HEK293 (cell line): ENCODE measurements at regions not wholly inside any gene's neighbourhood (a gene's known extent, or its start where the extent isn't known, plus 50 kb on each side); places are given as distances from the start of the nearest gene placed in this dataset.
A peak's percentile ranks its signal among the peaks of the same experiment; 100 is the strongest.

ENCODE experiments used
- KLF1 ChIP-seq: fragments of 450-650 bp; formaldehyde crosslinking; IDR thresholded peaks from 2 replicates; pipeline ENCODE4 v1.5.1; 2016; ENCODE audit warnings: missing biosample characterization, missing genetic modification characterization
- PRDM4 ChIP-seq: fragments of 450-650 bp; formaldehyde crosslinking; IDR thresholded peaks from 2 replicates; pipeline ENCODE4 v1.5.1; 2017; ENCODE audit warnings: missing biosample characterization, missing genetic modification characterization
- TRIM28 ChIP-seq: IDR thresholded peaks from 2 replicates; pipeline ENCODE4 v1.6.1; 2011; ENCODE audit warnings: low read length, control low read depth, borderline replicate concordance
- WT1 ChIP-seq: fragments of 450-650 bp; formaldehyde crosslinking; IDR thresholded peaks from 2 replicates; pipeline ENCODE4 v1.5.1; 2016; ENCODE audit warnings: missing biosample characterization, missing genetic modification characterization
- ZBTB1 ChIP-seq: fragments of 450-650 bp; formaldehyde crosslinking; IDR thresholded peaks from 2 replicates; pipeline ENCODE4 v1.5.1; 2016; ENCODE audit warnings: missing biosample characterization, missing genetic modification characterization
- ZBTB10 ChIP-seq: fragments of 450-650 bp; formaldehyde crosslinking; IDR thresholded peaks from 2 replicates; pipeline ENCODE4 v1.5.1; 2016; ENCODE audit warnings: missing biosample characterization, missing genetic modification characterization
- ZBTB26 ChIP-seq: fragments of 450-650 bp; formaldehyde crosslinking; optimal IDR thresholded peaks from 2 replicates; pipeline ENCODE3; 2016; ENCODE audit warnings: missing biosample characterization, mild to moderate bottlenecking, missing genetic modification characterization
- ZFP37 ChIP-seq: fragments of 450-650 bp; formaldehyde crosslinking; IDR thresholded peaks from 2 replicates; pipeline ENCODE4 v1.5.1; 2016; ENCODE audit warnings: missing biosample characterization, missing genetic modification characterization
- ZFP69B ChIP-seq: fragments of 450-650 bp; formaldehyde crosslinking; IDR thresholded peaks from 2 replicates; pipeline ENCODE4 v1.5.1; 2016; ENCODE audit warnings: missing biosample characterization, missing genetic modification characterization
- ZNF184 ChIP-seq: fragments of 450-650 bp; IDR thresholded peaks from 2 replicates; pipeline ENCODE4 v1.5.1; 2018; ENCODE audit warnings: missing biosample characterization, mild to moderate bottlenecking, missing genetic modification characterization
- ZNF202 ChIP-seq: fragments of 450-650 bp; formaldehyde crosslinking; IDR thresholded peaks from 2 replicates; pipeline ENCODE4 v1.5.1; 2016; ENCODE audit warnings: missing biosample characterization, missing genetic modification characterization, borderline replicate concordance
- ZNF214 ChIP-seq: fragments of 450-650 bp; formaldehyde crosslinking; IDR thresholded peaks from 2 replicates; pipeline ENCODE4 v1.5.1; 2017; ENCODE audit warnings: missing biosample characterization, mild to moderate bottlenecking, missing genetic modification characterization, borderline replicate concordance
- ZNF26 ChIP-seq: fragments of 450-650 bp; formaldehyde crosslinking; IDR thresholded peaks from 2 replicates; pipeline ENCODE4 v1.5.1; 2016; ENCODE audit warnings: missing biosample characterization, missing genetic modification characterization
- ZNF292 ChIP-seq: fragments of 450-650 bp; formaldehyde crosslinking; IDR thresholded peaks from 2 replicates; pipeline ENCODE4 v1.5.1; 2016; ENCODE audit warnings: low read depth, missing biosample characterization, missing genetic modification characterization, borderline replicate concordance
- ZNF324 ChIP-seq: fragments of 450-650 bp; formaldehyde crosslinking; IDR thresholded peaks from 2 replicates; pipeline ENCODE4 v1.5.1; 2016; ENCODE audit warnings: missing biosample characterization, missing genetic modification characterization
- ZNF354C ChIP-seq: fragments of 450-650 bp; formaldehyde crosslinking; IDR thresholded peaks from 2 replicates; pipeline ENCODE4 v1.5.1; 2016; ENCODE audit warnings: missing biosample characterization, missing genetic modification characterization, low read depth, borderline replicate concordance
- ZNF416 ChIP-seq: fragments of 450-650 bp; formaldehyde crosslinking; IDR thresholded peaks from 2 replicates; pipeline ENCODE4 v1.5.1; 2016; ENCODE audit warnings: missing biosample characterization, missing genetic modification characterization
- ZNF426 ChIP-seq: fragments of 450-650 bp; formaldehyde crosslinking; IDR thresholded peaks from 2 replicates; pipeline ENCODE4 v1.5.1; 2017; ENCODE audit warnings: missing biosample characterization, missing genetic modification characterization, mild to moderate bottlenecking, inconsistent platforms, moderate library complexity
- ZNF521 ChIP-seq: fragments of 450-650 bp; formaldehyde crosslinking; IDR thresholded peaks from 2 replicates; pipeline ENCODE4 v1.5.1; 2017; ENCODE audit warnings: missing biosample characterization, mild to moderate bottlenecking, missing genetic modification characterization
- ZNF530 ChIP-seq: fragments of 450-650 bp; formaldehyde crosslinking; IDR thresholded peaks from 2 replicates; pipeline ENCODE4 v1.5.1; 2016; ENCODE audit warnings: low read depth, missing biosample characterization, missing genetic modification characterization
- ZNF548 ChIP-seq: fragments of 450-650 bp; formaldehyde crosslinking; IDR thresholded peaks from 2 replicates; pipeline ENCODE4 v1.5.1; 2016; ENCODE audit warnings: missing biosample characterization, missing genetic modification characterization
- ZNF624 ChIP-seq: fragments of 450-650 bp; formaldehyde crosslinking; IDR thresholded peaks from 2 replicates; pipeline ENCODE4 v1.5.1; 2017; ENCODE audit warnings: missing biosample characterization, missing genetic modification characterization
- ZNF707 ChIP-seq: fragments of 450-650 bp; formaldehyde crosslinking; IDR thresholded peaks from 2 replicates; pipeline ENCODE4 v1.5.1; 2016; ENCODE audit warnings: missing biosample characterization, missing genetic modification characterization
- ZNF76 ChIP-seq: fragments of 450-650 bp; formaldehyde crosslinking; IDR thresholded peaks from 2 replicates; pipeline ENCODE4; 2016; ENCODE audit warnings: low read depth, missing biosample characterization, missing genetic modification characterization, borderline replicate concordance
- ZNF830 ChIP-seq: fragments of 450-650 bp; IDR thresholded peaks from 2 replicates; pipeline ENCODE4 v1.5.0; 2018; ENCODE audit warnings: missing biosample characterization, missing genetic modification characterization, low read depth, mild to moderate bottlenecking, moderate library complexity
- ZSCAN16 ChIP-seq: fragments of 450-650 bp; formaldehyde crosslinking; IDR thresholded peaks from 2 replicates; pipeline ENCODE4 v1.5.1; 2016; ENCODE audit warnings: missing biosample characterization, missing genetic modification characterization
- ZSCAN30 ChIP-seq: fragments of 450-650 bp; IDR thresholded peaks from 2 replicates; pipeline ENCODE4 v1.5.1; 2018; ENCODE audit warnings: missing biosample characterization, mild to moderate bottlenecking, missing genetic modification characterization, moderate library complexity
- TF ChIP-seq, protein P1 (sequence below): fragments of 450-650 bp; formaldehyde crosslinking; IDR thresholded peaks from 2 replicates; pipeline ENCODE4 v1.5.1; 2016; ENCODE audit warnings: missing biosample characterization, missing genetic modification characterization
- TF ChIP-seq, protein P2 (sequence below): fragments of 450-650 bp; formaldehyde crosslinking; IDR thresholded peaks from 2 replicates; pipeline ENCODE4 v1.5.1; 2016; ENCODE audit warnings: missing biosample characterization, missing genetic modification characterization
- TF ChIP-seq, protein P3 (sequence below): fragments of 450-650 bp; formaldehyde crosslinking; IDR thresholded peaks from 2 replicates; pipeline ENCODE4 v1.5.1; 2016; ENCODE audit warnings: missing biosample characterization, missing genetic modification characterization

GRCh38 chr3:72336821-72337479 is 511.3 kb downstream of the SHQ1 start (continued):
- TF ChIP-seq TRIM28, result no peak
- no peak for TF ChIP-seq ZNF354C (tag by site-specific recombination)
- TF ChIP-seq ZNF548 (tag by site-specific recombination), result no peak
- TF ChIP-seq, protein P1, sequence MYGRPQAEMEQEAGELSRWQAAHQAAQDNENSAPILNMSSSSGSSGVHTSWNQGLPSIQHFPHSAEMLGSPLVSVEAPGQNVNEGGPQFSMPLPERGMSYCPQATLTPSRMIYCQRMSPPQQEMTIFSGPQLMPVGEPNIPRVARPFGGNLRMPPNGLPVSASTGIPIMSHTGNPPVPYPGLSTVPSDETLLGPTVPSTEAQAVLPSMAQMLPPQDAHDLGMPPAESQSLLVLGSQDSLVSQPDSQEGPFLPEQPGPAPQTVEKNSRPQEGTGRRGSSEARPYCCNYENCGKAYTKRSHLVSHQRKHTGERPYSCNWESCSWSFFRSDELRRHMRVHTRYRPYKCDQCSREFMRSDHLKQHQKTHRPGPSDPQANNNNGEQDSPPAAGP, result peak; percentile 41; the same call in 1 of the 2 replicates
- TF ChIP-seq ZSCAN30 (tag by site-specific recombination), result no peak
- TF ChIP-seq ZNF416 (tag by site-specific recombination), result no peak
- peak; percentile 39 for TF ChIP-seq ZBTB26
- no peak for TF ChIP-seq ZNF214
- no peak for TF ChIP-seq ZFP37 (tag by site-specific recombination)
- TF ChIP-seq ZNF521, result no peak
- no peak for TF ChIP-seq ZNF530
- no peak for TF ChIP-seq ZNF707 (tag by site-specific recombination)
- no peak for TF ChIP-seq ZBTB1 (tag by site-specific recombination)
- no peak for TF ChIP-seq ZNF830 (tag by site-specific recombination)
- no peak for TF ChIP-seq ZNF76 (tag by site-specific recombination)
- TF ChIP-seq, protein P2, sequence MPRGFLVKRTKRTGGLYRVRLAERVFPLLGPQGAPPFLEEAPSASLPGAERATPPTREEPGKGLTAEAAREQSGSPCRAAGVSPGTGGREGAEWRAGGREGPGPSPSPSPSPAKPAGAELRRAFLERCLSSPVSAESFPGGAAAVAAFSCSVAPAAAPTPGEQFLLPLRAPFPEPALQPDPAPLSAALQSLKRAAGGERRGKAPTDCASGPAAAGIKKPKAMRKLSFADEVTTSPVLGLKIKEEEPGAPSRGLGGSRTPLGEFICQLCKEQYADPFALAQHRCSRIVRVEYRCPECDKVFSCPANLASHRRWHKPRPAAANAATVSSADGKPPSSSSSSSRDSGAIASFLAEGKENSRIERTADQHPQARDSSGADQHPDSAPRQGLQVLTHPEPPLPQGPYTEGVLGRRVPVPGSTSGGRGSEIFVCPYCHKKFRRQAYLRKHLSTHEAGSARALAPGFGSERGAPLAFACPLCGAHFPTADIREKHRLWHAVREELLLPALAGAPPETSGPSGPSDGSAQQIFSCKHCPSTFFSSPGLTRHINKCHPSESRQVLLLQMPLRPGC (tag by site-specific recombination), result no peak
- TF ChIP-seq ZNF292, result no peak
- TF ChIP-seq ZFP69B (tag by site-specific recombination), result no peak
- no peak for TF ChIP-seq ZNF26 (tag by site-specific recombination)
- TF ChIP-seq ZNF202 (tag by site-specific recombination), result no peak
- TF ChIP-seq PRDM4 (tag by site-specific recombination), result no peak
- no peak for TF ChIP-seq ZNF426
- no peak for TF ChIP-seq ZBTB10 (tag by site-specific recombination)
- no peak for TF ChIP-seq WT1 (tag by site-specific recombination)
- peak; percentile 94 for TF ChIP-seq KLF1 (tag by site-specific recombination)
- no peak for TF ChIP-seq ZNF184
- TF ChIP-seq ZNF324, result no peak
- no peak for TF ChIP-seq ZNF624 (tag by site-specific recombination)
- no peak for TF ChIP-seq ZSCAN16 (tag by site-specific recombination)
- TF ChIP-seq, protein P3, sequence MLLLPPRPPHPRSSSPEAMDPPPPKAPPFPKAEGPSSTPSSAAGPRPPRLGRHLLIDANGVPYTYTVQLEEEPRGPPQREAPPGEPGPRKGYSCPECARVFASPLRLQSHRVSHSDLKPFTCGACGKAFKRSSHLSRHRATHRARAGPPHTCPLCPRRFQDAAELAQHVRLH (tag by site-specific recombination), result no peak
